ENCODE measurements at regions not wholly inside any gene's neighbourhood (a gene's known extent, or its start where the extent isn't known, plus 50 kb on each side); places are given as distances from the start of the nearest gene placed in this dataset.

DNA sequence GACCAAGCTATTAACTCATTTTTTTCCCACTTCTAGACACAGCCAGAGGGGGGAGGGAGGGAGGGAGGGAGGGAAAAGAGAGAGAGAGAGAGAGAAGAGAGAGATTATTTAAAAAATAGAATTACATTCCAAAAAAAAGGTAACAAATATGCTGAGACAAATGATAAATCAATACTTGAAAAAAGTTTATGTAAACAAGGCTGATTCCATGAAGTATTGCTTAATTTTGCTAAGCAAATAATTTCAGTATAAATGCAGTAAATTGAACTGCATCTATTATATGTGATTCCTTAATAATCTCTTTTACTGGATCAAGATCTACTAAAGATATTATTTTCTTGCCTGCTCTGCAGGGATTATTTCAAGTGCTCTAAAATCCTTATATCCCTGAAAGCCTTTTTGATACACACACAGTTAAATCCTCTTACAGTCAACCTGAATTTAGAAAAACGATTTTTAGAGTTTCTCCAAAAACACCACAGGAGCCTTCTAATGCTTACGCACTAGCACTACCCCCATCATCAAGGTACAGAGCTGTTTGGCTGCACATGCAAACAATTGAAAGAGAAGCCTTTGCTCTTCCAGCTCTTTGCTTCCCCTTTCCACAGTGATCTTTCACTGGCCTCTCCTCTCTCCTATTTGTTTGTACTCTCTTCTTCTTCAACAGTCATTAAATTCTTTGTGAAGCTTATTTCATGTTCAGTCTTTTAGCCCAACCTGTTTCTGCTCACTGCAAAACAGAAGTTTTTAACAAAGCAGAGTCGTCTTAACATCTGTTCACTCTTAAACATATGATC, 426.3 kb upstream of the FAM241A start:
- TF ChIP-seq ZSCAN29 (IDR thresholded peaks at IDR 0.05) (no peak), SRF (IDR thresholded peaks at IDR 0.05; ENCODE audit: low read depth in 2 of 2, low read length in 2 of 2) (no peak)
